VCaP (cell line): ENCODE measurements at regions not wholly inside any gene's neighbourhood (a gene's known extent, or its start where the extent isn't known, plus 50 kb on each side); places are given as distances from the start of the nearest gene placed in this dataset.
"Not testable (repeated sequence)": the region's sequence is repeated elsewhere in the genome, so short reads cannot be mapped to it uniquely, and the experiment has no call there.

ENCODE experiments used
- H3K27ac ChIP-seq: fragments of 450-650 bp; 2 replicates; pipeline ENCODE4 v1.5.1; 2017
- TF ChIP-seq, protein P1 (sequence below): fragments of 450-650 bp; conservative IDR thresholded peaks from 2 replicates; pipeline ENCODE4 v1.5.1; 2017; ENCODE audit warnings: mild to moderate bottlenecking, moderate library complexity

DNA sequence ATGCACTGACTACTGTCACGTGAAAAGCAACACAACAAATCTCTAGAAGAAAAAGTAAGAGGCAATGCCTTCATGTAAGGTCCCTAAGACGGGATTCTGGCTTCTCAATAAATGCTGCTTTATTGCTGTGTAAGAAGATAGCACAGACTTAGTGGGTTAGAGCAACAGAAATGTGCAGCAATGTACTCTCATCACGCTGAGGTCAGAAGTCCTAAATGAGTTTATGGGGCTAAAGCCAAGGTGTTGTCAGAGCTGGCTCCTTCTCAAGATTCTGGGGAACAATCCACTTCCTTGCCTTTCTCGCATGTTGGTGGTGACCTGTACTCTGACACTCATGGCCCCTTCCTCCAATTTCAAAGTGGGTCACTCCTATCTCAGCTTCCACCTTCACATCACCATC, 93.4 kb downstream of the SHANK2 start:
- no peak overlapping the region for H3K27ac ChIP-seq

DNA sequence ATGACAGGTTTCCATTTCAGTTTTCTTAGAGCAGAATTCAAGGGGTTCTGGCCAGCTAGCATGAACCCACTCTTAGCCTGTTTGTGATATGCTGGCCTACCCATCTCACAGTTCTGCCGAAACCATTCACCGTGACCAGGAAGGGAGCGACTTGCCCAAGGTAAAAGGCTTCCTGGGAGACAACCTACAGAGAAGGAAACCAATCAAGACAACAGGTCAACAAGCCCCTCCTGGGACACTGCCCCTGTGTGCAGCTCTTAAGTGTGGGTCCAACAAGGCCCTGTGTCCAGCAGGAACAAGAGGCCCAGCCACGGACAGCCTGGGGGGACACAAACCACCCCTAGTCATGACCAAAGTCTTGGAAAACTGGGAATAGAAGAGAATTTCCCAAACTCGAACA, 94.7 kb downstream of the SHANK2 start:
- not testable (repeated sequence) for H3K27ac ChIP-seq

More for the DNA sequence above, 93.4 kb downstream of the SHANK2 start:
- TF ChIP-seq, protein P1, sequence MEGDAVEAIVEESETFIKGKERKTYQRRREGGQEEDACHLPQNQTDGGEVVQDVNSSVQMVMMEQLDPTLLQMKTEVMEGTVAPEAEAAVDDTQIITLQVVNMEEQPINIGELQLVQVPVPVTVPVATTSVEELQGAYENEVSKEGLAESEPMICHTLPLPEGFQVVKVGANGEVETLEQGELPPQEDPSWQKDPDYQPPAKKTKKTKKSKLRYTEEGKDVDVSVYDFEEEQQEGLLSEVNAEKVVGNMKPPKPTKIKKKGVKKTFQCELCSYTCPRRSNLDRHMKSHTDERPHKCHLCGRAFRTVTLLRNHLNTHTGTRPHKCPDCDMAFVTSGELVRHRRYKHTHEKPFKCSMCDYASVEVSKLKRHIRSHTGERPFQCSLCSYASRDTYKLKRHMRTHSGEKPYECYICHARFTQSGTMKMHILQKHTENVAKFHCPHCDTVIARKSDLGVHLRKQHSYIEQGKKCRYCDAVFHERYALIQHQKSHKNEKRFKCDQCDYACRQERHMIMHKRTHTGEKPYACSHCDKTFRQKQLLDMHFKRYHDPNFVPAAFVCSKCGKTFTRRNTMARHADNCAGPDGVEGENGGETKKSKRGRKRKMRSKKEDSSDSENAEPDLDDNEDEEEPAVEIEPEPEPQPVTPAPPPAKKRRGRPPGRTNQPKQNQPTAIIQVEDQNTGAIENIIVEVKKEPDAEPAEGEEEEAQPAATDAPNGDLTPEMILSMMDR = no peak

DNA sequence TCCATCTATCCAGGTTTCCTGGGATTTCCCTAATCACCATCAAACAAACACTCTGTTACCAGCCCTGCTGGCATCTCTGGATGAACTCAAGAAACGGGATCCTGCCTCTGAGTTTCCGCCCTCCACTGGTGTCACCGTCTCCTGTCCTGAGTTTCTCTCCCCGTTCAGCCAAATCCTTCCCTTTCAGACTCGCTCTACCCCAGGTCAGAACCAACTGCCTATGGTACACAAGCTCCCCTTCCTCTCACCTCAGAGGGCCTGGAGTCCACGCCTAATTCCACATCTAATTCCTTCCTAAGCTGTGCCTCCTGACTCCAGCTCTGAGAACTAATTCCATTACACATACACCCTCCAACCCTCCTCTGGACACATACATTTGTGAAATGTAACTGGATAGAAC, 96.1 kb downstream of the SHANK2 start:
- TF ChIP-seq, protein P1 = no peak
- peak overlapping the region; percentile 30 for H3K27ac ChIP-seq

DNA sequence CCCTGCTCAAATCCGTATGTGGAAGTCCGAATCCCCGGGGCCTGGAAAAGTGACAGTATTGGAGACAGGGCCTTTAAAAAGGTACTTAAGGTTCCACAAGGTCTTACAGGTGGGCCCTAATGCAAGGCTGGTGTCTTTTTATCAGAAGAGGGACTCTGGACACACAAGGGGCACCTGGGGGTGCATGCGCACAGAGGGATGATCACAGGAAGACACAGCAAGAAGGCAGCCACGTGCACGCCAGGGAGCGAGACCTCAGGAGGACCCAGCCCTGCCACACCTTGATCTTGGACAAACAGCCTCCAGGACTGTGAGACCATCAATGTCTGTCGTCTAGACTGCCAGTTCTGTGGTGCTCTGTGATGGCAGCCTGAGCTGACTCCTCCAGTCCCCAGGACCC, 96.5 kb downstream of the SHANK2 start:
- TF ChIP-seq, protein P1 = no peak
- H3K27ac ChIP-seq = peak overlapping the region; percentile 30

DNA sequence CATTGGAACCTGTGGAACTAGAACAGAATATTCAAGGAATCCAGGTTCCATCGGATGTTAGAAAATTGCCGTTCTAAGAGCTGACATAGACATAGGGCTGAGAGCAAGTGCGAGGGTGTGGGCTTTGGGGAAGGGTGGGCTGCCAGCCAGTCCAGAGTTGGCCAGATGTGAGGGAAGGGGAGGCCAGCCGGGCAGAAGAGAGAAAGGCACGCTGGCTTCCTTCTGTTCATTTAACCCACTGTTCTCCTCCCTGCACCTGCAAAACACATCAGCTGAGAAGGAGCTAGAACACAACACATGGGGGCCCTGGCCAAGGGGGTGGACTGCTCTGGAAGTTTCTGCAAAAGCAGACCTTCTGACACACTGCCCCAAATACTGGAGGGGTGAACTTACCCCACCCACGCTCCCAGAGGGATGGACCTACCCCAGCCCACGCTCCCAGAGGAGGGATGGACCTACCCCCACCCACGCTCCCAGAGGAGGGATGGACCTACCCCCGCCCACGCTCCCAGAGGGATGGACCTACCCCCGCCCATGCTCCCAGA, 98.0 kb downstream of the SHANK2 start:
- peak overlapping the region; percentile 98 for H3K27ac ChIP-seq
- TF ChIP-seq, protein P1 = no peak

DNA sequence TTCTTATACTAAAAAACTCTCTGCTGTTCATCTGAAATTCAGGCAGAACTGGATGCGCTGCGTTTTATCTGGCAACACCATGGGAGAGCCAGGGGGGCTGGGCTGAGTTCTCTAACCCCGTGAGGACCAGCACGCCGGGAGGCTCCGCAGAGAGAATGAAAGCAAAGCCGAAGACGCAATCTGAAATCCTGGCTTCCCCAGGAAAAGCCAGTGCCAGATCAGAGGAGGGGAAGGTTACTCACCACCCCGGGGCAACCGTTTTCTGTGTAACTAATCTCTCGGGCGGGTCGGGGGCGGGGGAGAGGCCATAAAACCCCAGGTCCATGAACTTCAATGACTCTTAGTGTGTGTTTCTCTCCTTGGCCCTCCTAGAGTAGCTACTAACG, 99.4 kb downstream of the SHANK2 start:
- H3K27ac ChIP-seq = peak overlapping the region; percentile 98
- TF ChIP-seq, protein P1 = no peak

DNA sequence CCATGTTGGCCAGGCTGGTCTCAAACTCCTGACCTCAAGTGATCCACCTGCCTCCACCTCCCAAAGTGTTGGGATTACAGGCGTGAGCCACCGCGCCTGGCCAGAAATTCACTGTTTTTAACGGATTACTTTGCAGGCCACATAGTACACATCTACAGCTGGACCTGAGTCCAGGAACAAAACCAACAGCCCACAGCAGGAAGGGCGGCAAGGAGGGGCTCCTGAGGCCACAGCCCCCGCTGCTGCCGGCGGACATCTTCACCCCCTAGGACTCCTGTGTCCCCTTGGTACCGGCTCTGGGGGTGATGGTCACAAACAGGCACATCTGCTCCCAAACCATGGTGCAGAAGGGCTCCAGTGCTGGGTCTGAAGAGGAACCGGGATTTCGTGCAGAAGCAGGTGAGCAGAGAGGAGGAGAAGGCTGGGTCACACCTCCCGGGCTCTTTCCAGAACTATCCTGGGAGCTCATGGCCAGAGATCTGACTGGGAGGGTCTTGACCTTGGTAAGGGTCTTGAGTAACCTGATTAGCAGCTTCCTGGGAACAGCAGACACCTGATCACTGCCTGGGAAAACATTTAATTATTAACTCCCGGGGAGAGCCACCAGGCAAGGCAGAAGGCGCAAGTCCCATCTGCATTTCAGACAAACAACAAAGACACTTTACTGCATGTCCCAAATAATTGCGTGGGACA, 99.9 kb downstream of the SHANK2 start:
- peak overlapping the region; percentile 98 for H3K27ac ChIP-seq

DNA sequence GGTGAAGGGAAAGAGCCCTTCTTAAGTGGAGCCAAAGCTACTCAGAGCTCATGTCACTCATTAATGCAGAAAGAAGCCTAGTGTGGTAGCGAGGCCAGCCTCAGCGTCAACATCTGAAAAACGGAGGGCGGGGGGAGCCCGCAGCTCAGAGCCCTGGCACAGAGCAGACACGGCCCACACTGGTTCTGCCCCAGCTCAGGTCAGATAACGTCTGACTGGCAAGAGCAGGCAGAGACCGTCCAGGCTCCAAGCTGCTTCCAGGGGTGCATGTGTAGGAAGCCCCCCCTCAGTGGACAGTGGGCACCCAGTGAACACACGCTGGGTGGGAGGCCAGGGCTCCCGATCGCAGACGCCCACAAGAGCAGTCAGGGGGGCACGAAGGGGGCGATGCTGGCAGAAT, 100.8 kb downstream of the SHANK2 start:
- TF ChIP-seq, protein P1 = no peak

More for the DNA sequence above, 100.8 kb downstream of the SHANK2 start:
- peak overlapping the region; percentile 98 for H3K27ac ChIP-seq
